GM12864 (cell line): ENCODE measurements at regions not wholly inside any gene's neighbourhood (a gene's known extent, or its start where the extent isn't known, plus 50 kb on each side); places are given as distances from the start of the nearest gene placed in this dataset.

ENCODE experiments used
- DNase-seq: peaks from one replicate; pipeline ENCODE4 v3.0.0-alpha.2; 2011; ENCODE audit warnings: low read depth
- H3K4me3 ChIP-seq: 2 replicates; pipeline ENCODE4 v1.5.1; 2011; ENCODE audit warnings: mild to moderate bottlenecking, low read depth, low read length, control low read depth
- TF ChIP-seq, protein P1 (sequence below): IDR thresholded peaks from 2 replicates; pipeline ENCODE4 v1.5.1; 2011; ENCODE audit warnings: low read depth, mild to moderate bottlenecking, moderate library complexity, low read length, control low read depth, inconsistent platforms; ENCODE audit errors: missing control alignments

DNA sequence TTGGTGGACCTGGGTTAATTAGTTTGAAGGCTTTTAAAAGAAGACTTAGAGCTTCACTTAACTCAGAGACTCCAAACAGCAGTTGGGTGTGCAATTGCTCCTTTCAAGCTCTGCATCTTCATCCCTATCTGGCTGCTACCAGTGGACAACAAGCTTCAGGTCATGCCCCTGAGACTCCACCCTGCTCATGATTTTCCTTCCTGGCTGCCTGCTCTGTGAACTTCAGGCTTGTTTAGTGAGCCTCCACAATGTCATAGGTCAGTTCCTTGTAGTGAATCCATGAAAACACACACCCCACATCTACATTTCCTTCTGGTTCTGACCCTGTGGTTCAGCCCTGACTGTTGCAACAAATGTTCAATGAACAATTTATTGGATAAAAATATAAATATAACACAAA is 61.1 kb upstream of the MARCKS start:
- DNase-seq, result no peak
- TF ChIP-seq, protein P1, sequence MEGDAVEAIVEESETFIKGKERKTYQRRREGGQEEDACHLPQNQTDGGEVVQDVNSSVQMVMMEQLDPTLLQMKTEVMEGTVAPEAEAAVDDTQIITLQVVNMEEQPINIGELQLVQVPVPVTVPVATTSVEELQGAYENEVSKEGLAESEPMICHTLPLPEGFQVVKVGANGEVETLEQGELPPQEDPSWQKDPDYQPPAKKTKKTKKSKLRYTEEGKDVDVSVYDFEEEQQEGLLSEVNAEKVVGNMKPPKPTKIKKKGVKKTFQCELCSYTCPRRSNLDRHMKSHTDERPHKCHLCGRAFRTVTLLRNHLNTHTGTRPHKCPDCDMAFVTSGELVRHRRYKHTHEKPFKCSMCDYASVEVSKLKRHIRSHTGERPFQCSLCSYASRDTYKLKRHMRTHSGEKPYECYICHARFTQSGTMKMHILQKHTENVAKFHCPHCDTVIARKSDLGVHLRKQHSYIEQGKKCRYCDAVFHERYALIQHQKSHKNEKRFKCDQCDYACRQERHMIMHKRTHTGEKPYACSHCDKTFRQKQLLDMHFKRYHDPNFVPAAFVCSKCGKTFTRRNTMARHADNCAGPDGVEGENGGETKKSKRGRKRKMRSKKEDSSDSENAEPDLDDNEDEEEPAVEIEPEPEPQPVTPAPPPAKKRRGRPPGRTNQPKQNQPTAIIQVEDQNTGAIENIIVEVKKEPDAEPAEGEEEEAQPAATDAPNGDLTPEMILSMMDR, result no peak
- no peak overlapping the region for H3K4me3 ChIP-seq

DNA sequence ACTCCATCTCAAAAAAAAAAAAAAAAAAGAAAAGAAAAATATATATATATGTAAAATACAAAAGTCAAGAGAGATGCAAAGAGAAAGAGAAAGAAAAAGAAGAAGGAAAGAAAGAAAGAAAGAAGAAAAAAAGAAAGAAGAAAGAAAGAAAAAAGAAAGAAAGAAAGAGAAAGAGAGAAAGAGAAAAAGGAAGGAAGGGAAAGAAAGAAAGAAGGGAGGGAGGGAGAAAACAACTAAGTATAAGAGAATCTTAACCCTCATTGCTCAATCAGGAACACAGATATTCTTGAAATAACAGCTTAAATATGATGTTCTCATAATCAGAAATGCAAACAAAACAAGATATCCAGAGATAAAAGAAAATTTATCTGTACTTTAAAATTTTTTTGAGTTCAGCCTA is 54.4 kb upstream of the MARCKS start:
- DNase-seq, result no peak
- H3K4me3 ChIP-seq, result no peak overlapping the region
- TF ChIP-seq, protein P1, result no peak

DNA sequence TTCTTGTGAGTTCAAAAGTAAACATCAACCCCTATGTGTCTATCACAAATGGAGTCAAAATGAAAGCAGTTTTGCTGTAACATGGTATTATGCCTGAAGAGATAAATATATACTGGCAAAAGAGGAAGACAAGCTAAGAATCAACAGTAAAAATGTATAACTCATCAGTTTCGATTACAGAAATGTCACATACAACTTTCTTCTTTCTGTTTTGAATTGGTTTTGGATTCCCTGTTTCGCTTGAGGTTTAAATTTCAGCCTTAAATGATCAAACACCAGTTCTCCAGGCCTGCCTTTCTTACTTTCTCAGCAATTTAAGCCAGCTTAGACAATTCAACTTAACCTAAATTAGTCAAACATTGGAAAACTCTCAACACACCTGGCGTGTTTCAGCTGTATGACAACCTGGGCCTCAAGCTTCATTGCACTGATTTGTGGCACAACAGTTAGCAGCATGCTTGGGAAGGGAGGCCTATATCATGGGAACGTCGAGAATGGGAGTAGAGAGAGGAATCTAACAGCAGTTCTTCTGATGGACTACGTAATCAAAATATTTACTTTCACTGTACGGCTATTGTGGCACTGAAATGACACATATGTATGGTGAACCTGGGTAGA is 51.9 kb upstream of the MARCKS start:
- DNase-seq, result peak; percentile 64
- no peak overlapping the region; the same call in 1 of the 2 replicates for H3K4me3 ChIP-seq

DNA sequence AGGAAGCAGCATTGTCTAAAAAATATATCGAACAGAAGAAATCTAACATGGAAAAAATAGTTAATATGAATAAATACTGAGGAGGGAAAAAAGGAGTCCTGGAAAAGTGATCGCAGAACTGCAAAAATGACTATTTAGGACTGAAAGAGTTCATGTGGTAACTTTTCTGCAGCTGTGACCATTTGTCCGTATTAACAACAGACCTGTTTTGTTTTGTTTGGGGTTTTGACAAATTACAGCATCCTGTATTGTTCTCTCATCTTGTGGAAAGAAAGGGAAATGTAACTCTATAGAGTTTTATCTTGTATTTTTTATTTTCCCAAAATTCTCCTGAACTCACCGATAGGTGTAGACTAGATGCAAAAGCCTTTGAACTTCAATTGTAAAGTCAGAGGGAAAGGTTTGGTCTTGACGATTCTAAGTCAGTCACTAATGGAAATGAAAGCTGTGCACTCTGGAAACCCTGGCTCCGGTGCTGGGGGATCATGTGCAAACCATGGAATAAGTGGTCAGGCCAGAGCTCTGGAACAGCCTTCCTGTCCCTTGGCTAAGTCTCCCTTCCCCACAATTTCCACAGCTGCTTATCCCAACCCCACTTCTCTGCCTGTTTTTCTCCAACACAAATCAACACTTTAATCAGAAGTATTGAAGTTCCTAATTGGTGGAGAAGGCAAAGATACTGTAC is 51.2 kb upstream of the MARCKS start:
- no peak overlapping the region for H3K4me3 ChIP-seq
- TF ChIP-seq, protein P1, result no peak
- no peak for DNase-seq

More for the DNA sequence above, 51.9 kb upstream of the MARCKS start:
- TF ChIP-seq, protein P1, result no peak
